ENCODE measurements at regions not wholly inside any gene's neighbourhood (a gene's known extent, or its start where the extent isn't known, plus 50 kb on each side); places are given as distances from the start of the nearest gene placed in this dataset.
"Not testable (repeated sequence)": the region's sequence is repeated elsewhere in the genome, so short reads cannot be mapped to it uniquely, and the experiment has no call there.

DNA sequence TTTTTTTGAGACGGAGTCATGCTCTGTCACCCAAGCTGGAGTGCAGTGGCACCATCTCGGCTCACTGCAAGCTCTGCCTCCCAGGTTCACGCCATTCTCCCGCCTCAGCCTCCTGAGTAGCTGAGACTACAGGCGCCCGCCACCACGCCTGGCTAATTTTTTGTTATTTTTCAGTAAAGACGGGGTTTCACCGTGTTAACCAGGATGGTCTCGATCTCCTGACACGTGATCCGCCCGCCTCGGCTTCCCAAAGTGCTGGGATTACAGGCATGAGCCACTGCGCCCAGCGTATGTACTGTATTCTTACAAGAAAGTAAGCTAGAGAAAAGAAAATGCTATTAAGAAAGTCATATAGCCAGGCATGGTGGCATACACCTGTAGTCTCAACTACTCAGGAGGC, 84.8 kb upstream of the CMC1 start:
- not testable (repeated sequence) for DNase-seq

DNA sequence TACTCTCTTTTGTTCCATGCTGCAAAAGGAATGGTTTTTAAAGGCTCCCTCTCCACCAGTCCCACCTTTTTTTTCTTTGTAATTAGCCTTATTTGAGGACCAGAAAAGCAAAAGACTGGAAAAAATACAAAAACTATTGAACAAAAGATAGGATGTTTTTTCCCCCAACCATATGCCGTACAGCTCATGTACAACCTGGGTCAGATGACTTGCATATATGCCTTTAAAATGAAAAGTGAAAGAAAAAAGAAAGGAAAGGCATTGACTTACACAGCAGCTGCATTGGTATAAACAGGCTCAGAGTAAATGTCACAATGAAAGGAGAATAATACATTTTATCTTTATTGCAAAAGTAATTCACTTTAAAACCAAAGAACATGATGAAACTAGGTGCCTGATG, 69.5 kb upstream of the CMC1 start:
- DNase-seq = no peak

DNA sequence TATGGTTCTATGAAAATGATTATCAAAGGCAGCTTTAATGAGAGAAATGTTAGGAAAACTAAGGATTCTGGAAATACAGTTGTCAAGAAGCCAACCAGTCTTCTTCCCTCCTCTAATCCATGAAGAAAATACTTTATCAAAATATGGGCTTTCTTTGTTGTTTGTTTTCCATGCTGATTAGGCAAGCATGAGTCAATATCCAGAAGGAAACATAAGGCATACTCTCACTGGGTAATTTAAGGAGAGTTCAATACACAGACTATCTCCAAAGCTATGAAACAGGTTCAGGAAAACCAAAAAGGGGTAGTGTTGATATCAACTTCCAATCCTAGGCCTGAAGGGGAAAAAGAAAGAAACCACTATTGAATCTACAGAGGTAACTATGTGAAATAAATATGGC, 68.7 kb upstream of the CMC1 start:
- DNase-seq = no peak

DNA sequence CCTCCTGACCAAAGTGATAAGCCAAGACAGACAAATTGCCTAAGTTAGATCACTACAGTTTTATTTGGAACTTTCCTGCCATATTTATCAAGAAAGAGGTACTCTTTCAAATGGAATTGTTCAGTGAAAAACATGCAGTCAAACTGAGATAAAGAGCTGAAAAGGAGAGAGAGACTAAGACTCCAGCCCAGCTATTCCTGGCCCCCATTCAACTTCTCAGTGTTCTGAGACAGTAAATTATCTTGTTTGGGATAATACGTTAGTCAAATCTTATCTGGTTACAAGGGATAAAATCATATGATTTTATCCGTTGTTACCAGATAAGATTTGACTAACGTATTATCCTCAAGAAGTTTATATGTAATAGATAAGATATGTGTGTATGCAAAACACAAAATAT, 67.6 kb upstream of the CMC1 start:
- no peak for DNase-seq

DNA sequence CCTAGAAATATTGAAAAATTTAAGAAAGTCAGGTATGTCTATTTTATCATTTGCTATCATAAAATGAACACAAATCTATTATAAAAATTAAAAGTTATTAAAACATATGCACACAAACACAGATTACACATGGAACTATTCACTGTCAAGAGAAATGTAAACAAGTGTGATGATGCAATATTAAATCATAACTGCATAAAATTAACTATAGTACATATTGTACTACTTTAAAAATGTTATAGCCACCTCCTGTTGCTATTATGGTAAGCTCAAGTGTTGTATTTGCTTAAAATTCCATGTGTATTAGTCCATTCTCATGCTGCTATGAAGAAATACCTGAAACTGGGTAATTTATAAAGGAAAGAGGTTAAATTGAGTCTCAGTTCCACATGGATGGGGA, 54.7 kb upstream of the CMC1 start:
- DNase-seq = no peak

DNA sequence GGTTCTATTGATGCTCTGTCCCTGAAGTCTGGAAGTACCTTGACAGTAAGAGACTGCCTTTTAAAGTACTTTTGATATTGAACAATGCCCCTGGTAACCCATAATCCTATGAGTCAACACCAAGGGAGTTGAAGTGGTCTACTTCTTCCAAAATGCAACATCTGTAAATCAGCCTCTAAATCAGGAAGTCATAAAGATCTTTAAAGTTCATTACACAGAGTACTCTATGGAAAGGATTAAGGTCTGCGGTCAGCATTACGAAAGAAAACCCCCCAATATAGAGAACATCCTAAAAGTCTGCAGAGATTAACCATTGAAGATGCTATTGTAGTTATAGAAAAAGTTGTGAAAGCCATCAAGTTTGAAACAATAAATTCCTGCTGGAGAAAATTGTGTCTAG, 52.7 kb upstream of the CMC1 start:
- no peak for DNase-seq

DNA sequence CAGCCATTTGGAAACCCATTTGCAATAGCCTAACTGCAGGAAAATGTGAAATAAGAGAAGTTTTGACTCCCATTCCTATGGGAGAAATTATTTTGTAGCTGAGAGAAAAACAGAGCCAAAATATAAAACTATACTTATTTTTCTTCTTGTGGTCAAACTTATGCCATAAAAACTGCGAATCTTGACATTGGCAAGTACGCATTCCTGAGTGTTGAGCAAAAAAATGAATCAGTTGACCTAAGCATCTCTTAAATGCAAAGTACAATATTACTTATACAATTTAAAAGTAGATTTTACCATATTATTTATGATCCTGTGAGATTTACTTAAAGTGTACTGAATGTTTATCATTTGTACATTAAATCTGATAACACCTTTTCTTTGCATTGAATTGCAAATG, 50.1 kb upstream of the CMC1 start:
- no peak for DNase-seq
